ENCODE measurements at regions not wholly inside any gene's neighbourhood (a gene's known extent, or its start where the extent isn't known, plus 50 kb on each side); places are given as distances from the start of the nearest gene placed in this dataset.

GRCh38 chr18:6571239-6571602, 156.5 kb upstream of the L3MBTL4 start:
- no peak for TF ChIP-seq GATA2 (IDR thresholded peaks at IDR 0.05; ENCODE audit: low read depth, low read length)
- TF ChIP-seq GATA3 (IDR thresholded peaks at IDR 0.05; ENCODE audit: low read depth, low read length) = no peak

DNA sequence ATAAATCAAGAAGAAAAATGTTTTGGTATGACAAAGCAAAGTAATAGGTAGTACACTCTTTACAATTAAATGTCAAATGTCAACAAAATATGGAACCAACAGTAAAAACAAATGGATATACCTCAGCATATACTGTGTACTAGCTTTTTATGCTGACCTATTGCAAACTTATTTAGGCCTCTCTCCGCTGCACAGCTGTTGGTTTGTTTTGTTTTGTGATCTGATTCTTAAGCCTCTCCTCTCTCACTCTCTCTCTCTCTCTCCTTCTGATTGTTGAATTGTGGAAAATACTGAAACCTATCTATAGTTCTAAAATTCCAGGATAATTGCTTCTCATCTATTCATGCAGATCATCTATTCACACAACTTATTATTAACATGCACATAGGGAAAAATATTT, 154.9 kb upstream of the ARHGAP28 start:
- no peak for TF ChIP-seq GATA3 (IDR thresholded peaks at IDR 0.05; ENCODE audit: low read depth, low read length)
- TF ChIP-seq GATA2 (IDR thresholded peaks at IDR 0.05; ENCODE audit: low read depth, low read length) = no peak

- no peak for TF ChIP-seq GATA2 (IDR thresholded peaks at IDR 0.05; ENCODE audit: low read depth, low read length)
- TF ChIP-seq GATA3 (IDR thresholded peaks at IDR 0.05; ENCODE audit: low read depth, low read length) = no peak
These were observed 153.6 kb upstream of the ARHGAP28 start for GRCh38 chr18:6575908-6576307.

DNA sequence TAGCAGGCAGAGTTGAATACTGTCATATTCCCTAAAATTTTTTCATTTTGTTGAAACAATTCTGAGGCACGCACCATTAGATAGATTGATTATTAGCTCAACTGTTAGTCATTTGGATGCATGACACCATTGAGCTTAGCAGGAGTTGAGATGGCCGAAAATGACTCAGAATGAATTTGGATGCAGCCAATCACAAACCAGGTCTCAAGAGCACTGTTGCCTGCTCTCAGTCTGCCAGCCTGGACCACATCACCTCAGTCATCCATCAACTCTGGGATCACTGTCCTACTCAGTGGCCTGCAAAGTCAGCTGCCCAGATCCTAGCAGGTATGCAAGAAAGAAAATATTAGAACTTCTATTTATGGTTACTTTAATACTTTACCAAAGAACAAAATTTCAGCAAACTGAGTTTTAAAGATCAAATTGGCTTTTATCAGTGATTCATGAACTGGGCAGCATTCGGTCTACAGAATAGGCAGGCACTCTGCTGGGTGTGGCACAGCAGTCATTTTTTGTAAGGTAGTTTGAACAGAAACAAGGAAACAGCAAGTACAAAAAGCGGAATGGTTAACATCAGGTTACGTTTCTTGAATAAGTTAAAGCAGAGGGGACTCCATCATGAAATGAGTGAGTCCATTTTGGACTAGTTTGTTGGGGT, 152.7 kb upstream of the ARHGAP28 start:
- no peak for TF ChIP-seq GATA2 (IDR thresholded peaks at IDR 0.05; ENCODE audit: low read depth, low read length)
- TF ChIP-seq GATA3 (IDR thresholded peaks at IDR 0.05; ENCODE audit: low read depth, low read length) = no peak

GRCh38 chr18:6578686-6579085, 150.8 kb upstream of the ARHGAP28 start:
- TF ChIP-seq GATA2 (IDR thresholded peaks at IDR 0.05; ENCODE audit: low read depth, low read length) (no peak), GATA3 (IDR thresholded peaks at IDR 0.05; ENCODE audit: low read depth, low read length) (no peak)

DNA sequence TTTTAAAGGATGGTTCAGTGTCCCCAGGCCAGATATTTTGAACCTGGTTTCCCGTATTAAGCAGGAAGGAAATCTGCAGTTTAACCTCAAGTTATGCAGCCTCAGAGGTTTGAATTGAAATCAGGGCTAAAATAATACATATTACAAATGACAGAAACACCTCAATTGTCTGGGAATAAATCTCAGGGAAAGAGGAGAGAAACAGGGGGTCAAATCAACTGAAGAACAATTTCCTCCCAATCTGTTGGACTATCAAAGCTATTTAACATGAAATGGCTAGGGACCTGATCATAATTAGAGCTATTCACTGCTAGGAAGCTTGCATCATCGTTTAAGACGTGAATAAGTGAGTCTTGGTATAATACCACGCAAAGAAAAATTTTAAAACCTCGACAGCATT, 150.0 kb upstream of the ARHGAP28 start:
- TF ChIP-seq GATA3 (IDR thresholded peaks at IDR 0.05; ENCODE audit: low read depth, low read length) = no peak
- no peak for TF ChIP-seq GATA2 (IDR thresholded peaks at IDR 0.05; ENCODE audit: low read depth, low read length)

DNA sequence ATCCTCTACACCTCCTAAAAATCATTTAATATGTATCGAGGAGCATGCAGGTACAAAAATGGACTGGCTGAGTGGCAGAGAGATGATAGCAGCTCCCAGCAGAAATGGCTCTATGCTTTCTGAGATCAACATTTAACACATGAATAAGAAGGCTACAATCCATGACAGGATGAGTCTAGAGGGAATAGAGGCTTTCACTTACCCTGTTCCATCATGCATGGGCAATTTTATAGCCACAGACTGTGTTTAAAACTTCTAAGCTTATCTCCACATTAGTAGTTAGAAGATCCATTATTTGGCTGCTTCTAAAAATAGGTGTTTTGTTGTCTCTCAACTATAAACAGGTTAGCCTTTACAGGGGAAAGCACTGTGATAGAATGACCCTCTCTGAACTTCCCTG, 149.1 kb upstream of the ARHGAP28 start:
- no peak for TF ChIP-seq GATA3 (IDR thresholded peaks at IDR 0.05; ENCODE audit: low read depth, low read length)
- no peak for TF ChIP-seq GATA2 (IDR thresholded peaks at IDR 0.05; ENCODE audit: low read depth, low read length)

DNA sequence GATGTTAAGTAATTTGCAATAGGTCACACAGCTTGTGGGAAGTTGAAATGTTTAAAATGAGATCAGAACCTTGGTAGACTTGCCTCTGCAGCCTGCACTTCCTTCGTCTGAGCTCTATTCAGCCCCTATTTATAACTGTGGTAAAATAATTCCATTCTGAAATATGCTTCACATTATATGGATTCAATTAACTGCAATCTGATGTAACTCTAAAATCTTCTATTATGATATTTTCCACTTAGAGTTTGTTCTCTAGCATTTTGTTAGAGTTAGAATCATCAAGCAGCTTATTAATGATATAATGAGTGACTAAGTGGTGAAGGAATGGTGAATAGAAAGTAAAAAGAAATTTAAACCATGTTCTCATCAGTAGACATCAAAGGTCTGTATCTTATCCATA, 139.6 kb upstream of the ARHGAP28 start:
- no peak for TF ChIP-seq GATA3 (IDR thresholded peaks at IDR 0.05; ENCODE audit: low read depth, low read length)
- TF ChIP-seq GATA2 (IDR thresholded peaks at IDR 0.05; ENCODE audit: low read depth, low read length) = no peak

- TF ChIP-seq GATA3 (IDR thresholded peaks at IDR 0.05; ENCODE audit: low read depth, low read length) (no peak), GATA2 (IDR thresholded peaks at IDR 0.05; ENCODE audit: low read depth, low read length) (no peak)
These were observed 139.2 kb upstream of the ARHGAP28 start for GRCh38 chr18:6590326-6590725.

GRCh38 chr18:6591491-6591890, 138.0 kb upstream of the ARHGAP28 start:
- TF ChIP-seq GATA2 (IDR thresholded peaks at IDR 0.05; ENCODE audit: low read depth, low read length) (no peak), GATA3 (IDR thresholded peaks at IDR 0.05; ENCODE audit: low read depth, low read length) (no peak)

DNA sequence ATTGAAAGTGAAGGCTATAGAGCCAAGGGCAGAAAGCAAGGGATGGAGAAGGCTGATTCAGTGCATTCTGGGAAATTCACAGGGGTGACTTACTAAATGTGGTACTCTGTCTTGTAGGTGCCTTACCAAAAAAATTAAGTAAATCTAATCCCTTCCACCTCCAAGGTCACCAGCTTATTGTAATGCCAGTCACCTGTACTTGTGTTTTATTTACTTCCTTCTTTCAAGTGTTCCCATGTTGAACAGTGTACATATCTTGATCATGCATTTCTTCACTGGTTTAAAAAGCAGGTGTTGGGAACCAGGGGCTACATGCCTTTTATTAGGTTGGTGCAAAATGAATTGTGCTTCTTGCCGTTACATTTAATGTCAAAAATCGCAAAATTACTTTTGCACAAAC, 137.0 kb upstream of the ARHGAP28 start:
- TF ChIP-seq GATA3 (IDR thresholded peaks at IDR 0.05; ENCODE audit: low read depth, low read length) (no peak), GATA2 (IDR thresholded peaks at IDR 0.05; ENCODE audit: low read depth, low read length) (no peak)

GRCh38 chr18:6593142-6593885, 136.2 kb upstream of the ARHGAP28 start:
- TF ChIP-seq GATA2 (IDR thresholded peaks at IDR 0.05; ENCODE audit: low read depth, low read length) = no peak
- TF ChIP-seq GATA3 (IDR thresholded peaks at IDR 0.05; ENCODE audit: low read depth, low read length) = no peak

GRCh38 chr18:6595666-6596065, 133.8 kb upstream of the ARHGAP28 start:
- TF ChIP-seq GATA3 (IDR thresholded peaks at IDR 0.05; ENCODE audit: low read depth, low read length) (no peak), GATA2 (IDR thresholded peaks at IDR 0.05; ENCODE audit: low read depth, low read length) (no peak)

GRCh38 chr18:6598657-6599056, 130.9 kb upstream of the ARHGAP28 start:
- TF ChIP-seq GATA3 (IDR thresholded peaks at IDR 0.05; ENCODE audit: low read depth, low read length) (no peak), GATA2 (IDR thresholded peaks at IDR 0.05; ENCODE audit: low read depth, low read length) (no peak)

- TF ChIP-seq GATA3 (IDR thresholded peaks at IDR 0.05; ENCODE audit: low read depth, low read length) = no peak
- no peak for TF ChIP-seq GATA2 (IDR thresholded peaks at IDR 0.05; ENCODE audit: low read depth, low read length)
These were observed 128.8 kb upstream of the ARHGAP28 start for GRCh38 chr18:6600667-6601167.
